Activated CD4-positive, alpha-beta memory T cell treated with anti-CD3 and anti-CD28 coated beads, Interleukin-2, amount 10 ng/mL, durations not matched to agents 7 days and 5 days (primary cell): ENCODE measurements at regions not wholly inside any gene's neighbourhood (a gene's known extent, or its start where the extent isn't known, plus 50 kb on each side); places are given as distances from the start of the nearest gene placed in this dataset.
A peak's percentile ranks its signal among the peaks of the same experiment; 100 is the strongest.

Source experiments
- CTCF ChIA-PET: fragments of 350-600 bp; sonication (Branson Sonifier 250); formaldehyde crosslinking; loops from one replicate; lab custom pipeline; 2021; ENCODE audit warnings: antibody characterized with exemption, inconsistent platforms; lab: Charles Lee
- POLR2A ChIA-PET: fragments of 350-600 bp; sonication (Branson Sonifier 250); formaldehyde crosslinking; loops from one replicate; lab custom pipeline; 2021; ENCODE audit warnings: antibody characterized with exemption; lab: Charles Lee
- DNase-seq: peaks from one replicate; pipeline ENCODE4 v3.0.0-alpha.2; 2020
- H3K27ac Mint-ChIP-seq: one replicate; pipeline ENCODE4 v1.8.0; 2021; ENCODE audit warnings: mild to moderate bottlenecking, mixed read lengths
- H3K27me3 Mint-ChIP-seq: one replicate; pipeline ENCODE4 v1.8.0; 2021; ENCODE audit warnings: mixed read lengths
- H3K36me3 Mint-ChIP-seq: one replicate; pipeline ENCODE4 v1.8.0; 2021; ENCODE audit warnings: low read depth, mixed read lengths
- H3K4me1 Mint-ChIP-seq: one replicate; pipeline ENCODE4 v1.8.0; 2021; ENCODE audit warnings: mixed read lengths
- H3K4me3 Mint-ChIP-seq: one replicate; pipeline ENCODE4 v1.8.0; 2021; ENCODE audit warnings: mild to moderate bottlenecking, mixed read lengths
- H3K9me3 Mint-ChIP-seq: one replicate; pipeline ENCODE4 v1.8.0; 2021; ENCODE audit warnings: mixed read lengths

GRCh38 chr6:28807682-28808280 is 116.0 kb downstream of the TRIM27 start:
- Mint-ChIP-seq H3K4me1 (peaks cover 19% of the 10 kb centered on the region), H3K9me3 (peaks cover 5% of the 10 kb centered on the region), H3K27me3 (peaks cover 79% of the 10 kb centered on the region), H3K4me3 (no peak overlapping the region), H3K36me3 (peaks cover 12% of the 10 kb centered on the region), H3K27ac (no peak overlapping the region)
- POLR2A ChIA-PET, result no interaction called here
- DNase-seq, result no peak
- CTCF ChIA-PET, result interaction anchor here (1.0 kb wide), 1 partner anchor 30 kb away, joined by 4 read pairs; no protein-coding TSS in a partner anchor

GRCh38 chr6:28808383-28808782 is 115.4 kb downstream of the TRIM27 start:
- peaks cover 7% of the 10 kb centered on the region for H3K9me3 Mint-ChIP-seq
- H3K27ac Mint-ChIP-seq, result no peak overlapping the region
- peaks cover 16% of the 10 kb centered on the region for H3K36me3 Mint-ChIP-seq
- DNase-seq, result no peak
- peaks cover 17% of the 10 kb centered on the region for H3K4me1 Mint-ChIP-seq
- H3K4me3 Mint-ChIP-seq, result no peak overlapping the region
- ChIA-PET CTCF (interaction anchor here (1.0 kb wide), 1 partner anchor 30 kb away, joined by 4 read pairs; no protein-coding TSS in a partner anchor), POLR2A (no interaction called here)
- H3K27me3 Mint-ChIP-seq, result peaks cover 79% of the 10 kb centered on the region

GRCh38 chr6:28809947-28810658 is 113.7 kb downstream of the TRIM27 start:
- ChIA-PET CTCF (no interaction called here), POLR2A (interaction anchor here (1.6 kb wide), 1 partner anchor 13 kb away, joined by 3 read pairs; no protein-coding TSS in a partner anchor)
- Mint-ChIP-seq H3K4me1 (peaks cover 20% of the 10 kb centered on the region), H3K9me3 (peaks cover 9% of the 10 kb centered on the region), H3K36me3 (peaks cover 20% of the 10 kb centered on the region), H3K27me3 (peaks cover 85% of the 10 kb centered on the region), H3K4me3 (no peak overlapping the region), H3K27ac (peak overlapping the region; percentile 16)
- DNase-seq, result no peak

GRCh38 chr6:28810659-28811053 is 113.1 kb downstream of the TRIM27 start:
- Mint-ChIP-seq H3K36me3 (peaks cover 20% of the 10 kb centered on the region), H3K27ac (peak overlapping the region; percentile 54), H3K4me1 (peaks cover 20% of the 10 kb centered on the region), H3K4me3 (peak overlapping the region; percentile 24), H3K27me3 (peaks cover 91% of the 10 kb centered on the region), H3K9me3 (peaks cover 9% of the 10 kb centered on the region)
- ChIA-PET CTCF (no interaction called here), POLR2A (interaction anchor here (1.6 kb wide), 1 partner anchor 13 kb away, joined by 3 read pairs; no protein-coding TSS in a partner anchor)
- no peak for DNase-seq

GRCh38 chr6:28811873-28812272 is 111.9 kb downstream of the TRIM27 start:
- H3K27me3 Mint-ChIP-seq, result peaks cover 94% of the 10 kb centered on the region

GRCh38 chr6:28812778-28813569 is 110.8 kb downstream of the TRIM27 start:
- H3K9me3 Mint-ChIP-seq, result peaks cover 9% of the 10 kb centered on the region
- DNase-seq, result no peak
- CTCF ChIA-PET, result no interaction called here
- peaks cover 24% of the 10 kb centered on the region for H3K36me3 Mint-ChIP-seq
- no peak overlapping the region for H3K4me3 Mint-ChIP-seq
- H3K4me1 Mint-ChIP-seq, result peaks cover 26% of the 10 kb centered on the region
- H3K27me3 Mint-ChIP-seq, result peaks cover 95% of the 10 kb centered on the region
- H3K27ac Mint-ChIP-seq, result no peak overlapping the region
- POLR2A ChIA-PET, result no interaction called here

More at GRCh38 chr6:28811873-28812272, 111.9 kb downstream of the TRIM27 start:
- peaks cover 9% of the 10 kb centered on the region for H3K9me3 Mint-ChIP-seq
- ChIA-PET POLR2A (no interaction called here), CTCF (no interaction called here)
- no peak overlapping the region for H3K4me3 Mint-ChIP-seq
- no peak for DNase-seq
- peaks cover 21% of the 10 kb centered on the region for H3K4me1 Mint-ChIP-seq
- peak overlapping the region; percentile 4 for H3K27ac Mint-ChIP-seq
- peaks cover 24% of the 10 kb centered on the region for H3K36me3 Mint-ChIP-seq

GRCh38 chr6:28814032-28814976 is 109.5 kb downstream of the TRIM27 start:
- peaks cover 21% of the 10 kb centered on the region for H3K36me3 Mint-ChIP-seq

GRCh38 chr6:28816339-28816908 is 107.4 kb downstream of the TRIM27 start:
- Mint-ChIP-seq H3K36me3 (peaks cover 17% of the 10 kb centered on the region), H3K4me1 (peaks cover 15% of the 10 kb centered on the region), H3K4me3 (no peak overlapping the region), H3K27ac (no peak overlapping the region), H3K9me3 (peaks cover 6% of the 10 kb centered on the region), H3K27me3 (peaks cover 76% of the 10 kb centered on the region)
- POLR2A ChIA-PET, result no interaction called here
- CTCF ChIA-PET, result no interaction called here
- no peak for DNase-seq

More at GRCh38 chr6:28814032-28814976, 109.5 kb downstream of the TRIM27 start:
- H3K27ac Mint-ChIP-seq, result peak overlapping the region; percentile 17
- H3K27me3 Mint-ChIP-seq, result peaks cover 93% of the 10 kb centered on the region
- DNase-seq, result no peak
- no peak overlapping the region for H3K4me3 Mint-ChIP-seq
- H3K9me3 Mint-ChIP-seq, result peaks cover 9% of the 10 kb centered on the region
- H3K4me1 Mint-ChIP-seq, result peaks cover 22% of the 10 kb centered on the region
- ChIA-PET POLR2A (no interaction called here), CTCF (no interaction called here)

GRCh38 chr6:28816909-28817807 is 106.6 kb downstream of the TRIM27 start:
- ChIA-PET POLR2A (no interaction called here), CTCF (interaction anchor here (0.9 kb wide), 1 partner anchor 20 kb away, joined by 3 read pairs; no protein-coding TSS in a partner anchor)
- Mint-ChIP-seq H3K36me3 (peaks cover 17% of the 10 kb centered on the region), H3K4me1 (peaks cover 15% of the 10 kb centered on the region), H3K27ac (no peak overlapping the region), H3K27me3 (peaks cover 72% of the 10 kb centered on the region), H3K4me3 (peak overlapping the region; percentile 7), H3K9me3 (peaks cover 6% of the 10 kb centered on the region)
- no peak for DNase-seq

- POLR2A ChIA-PET, result no interaction called here
- no peak for DNase-seq
- Mint-ChIP-seq H3K27ac (no peak overlapping the region), H3K4me3 (no peak overlapping the region), H3K27me3 (peaks cover 67% of the 10 kb centered on the region), H3K4me1 (peaks cover 13% of the 10 kb centered on the region), H3K36me3 (peaks cover 13% of the 10 kb centered on the region), H3K9me3 (peaks cover 4% of the 10 kb centered on the region)
- CTCF ChIA-PET, result interaction anchor here (0.9 kb wide), 1 partner anchor 20 kb away, joined by 3 read pairs; no protein-coding TSS in a partner anchor
Measured at GRCh38 chr6:28817808-28818145, 106.0 kb downstream of the TRIM27 start.
